Neuronal stem cell (in vitro differentiated cells): ENCODE measurements at regions not wholly inside any gene's neighbourhood (a gene's known extent, or its start where the extent isn't known, plus 50 kb on each side); places are given as distances from the start of the nearest gene placed in this dataset.
A peak's percentile ranks its signal among the peaks of the same experiment; 100 is the strongest.

Experiments used
- DNase-seq: peaks from one replicate; pipeline ENCODE4 v3.0.0-alpha.2; 2013; ENCODE audit warnings: low spot score
- H2AFZ ChIP-seq: one replicate; pipeline ENCODE4 v1.6.1; 2013; ENCODE audit warnings: mild to moderate bottlenecking, low read length, inconsistent platforms
- H2AK5ac ChIP-seq: 2 replicates; pipeline ENCODE4 v1.6.1; 2013; ENCODE audit warnings: low read depth, mild to moderate bottlenecking, inconsistent platforms, low read length, moderate library complexity, mixed read lengths
- H2BK120ac ChIP-seq: 2 replicates; pipeline ENCODE4 v1.6.1; 2013; ENCODE audit warnings: low read depth, mild to moderate bottlenecking, inconsistent platforms, low read length, moderate library complexity, mixed read lengths
- H2BK12ac ChIP-seq: one replicate; pipeline ENCODE4 v1.6.1; 2013; ENCODE audit warnings: low read length, inconsistent platforms
- H2BK15ac ChIP-seq: 2 replicates; pipeline ENCODE4 v1.6.1; 2013; ENCODE audit warnings: mild to moderate bottlenecking, low read length, inconsistent platforms, mixed read lengths
- H2BK5ac ChIP-seq: one replicate; pipeline ENCODE4 v1.6.1; 2013; ENCODE audit warnings: inconsistent platforms, mild to moderate bottlenecking, low read length, moderate library complexity
- H3K14ac ChIP-seq: one replicate; pipeline ENCODE4 v1.6.1; 2013; ENCODE audit warnings: low read length, inconsistent platforms
- H3K18ac ChIP-seq: 2 replicates; pipeline ENCODE4 v1.6.1; 2013; ENCODE audit warnings: low read length, inconsistent platforms
- H3K23ac ChIP-seq: 2 replicates; pipeline ENCODE4 v1.6.1; 2013; ENCODE audit warnings: low read depth, mild to moderate bottlenecking, mixed read lengths, low read length, inconsistent platforms; ENCODE audit not compliant: poor library complexity
- H3K27ac ChIP-seq: replicated peaks from 3 replicates; pipeline ENCODE4 v1.5.1; 2013; ENCODE audit warnings: low read length, inconsistent platforms
- H3K27me3 ChIP-seq, 3 experiments: 2 replicates each; pipeline ENCODE4 v1.6.1; 2013; ENCODE audit warnings: low read length in 3 of 3, mild to moderate bottlenecking in 2 of 3, inconsistent platforms in 1 of 3, low read depth in 1 of 3, mixed read lengths in 1 of 3, moderate library complexity in 1 of 3; ENCODE audit not compliant: control insufficient read depth in 3 of 3, insufficient read depth in 3 of 3
- H3K36me3 ChIP-seq, 2 donors: replicated peaks in 1 of 2; 2 replicates each; pipeline ENCODE4 v1.6.1; 2013; ENCODE audit warnings: low read length in 2 of 2; ENCODE audit not compliant: control insufficient read depth in 2 of 2, insufficient read depth in 2 of 2
- H3K4ac ChIP-seq: 2 replicates; pipeline ENCODE4 v1.6.1; 2013; ENCODE audit warnings: inconsistent platforms, mild to moderate bottlenecking, low read length, moderate library complexity
- H3K4me1 ChIP-seq, 2 donors: 1 replicate in 1 of 2; 2 replicates in 1 of 2; pipeline ENCODE4 v1.6.1; 2013; ENCODE audit warnings: low read length in 2 of 2, low read depth in 1 of 2; ENCODE audit not compliant: control insufficient read depth in 2 of 2, insufficient read depth in 1 of 2
- H3K4me2 ChIP-seq: one replicate; pipeline ENCODE4 v1.6.1; 2013; ENCODE audit warnings: mild to moderate bottlenecking, low read length, inconsistent platforms; ENCODE audit not compliant: insufficient read depth, poor library complexity, severe bottlenecking
- H3K4me3 ChIP-seq, 2 donors: 2 replicates each; pipeline ENCODE4 v1.5.1; 2013; ENCODE audit warnings: low read length in 2 of 2, mild to moderate bottlenecking in 2 of 2, inconsistent platforms in 1 of 2, moderate library complexity in 1 of 2
- H3K79me1 ChIP-seq: one replicate; pipeline ENCODE4 v1.6.1; 2013; ENCODE audit warnings: low read depth, mild to moderate bottlenecking, inconsistent platforms, low read length, moderate library complexity
- H3K9ac ChIP-seq: one replicate; pipeline ENCODE4 v1.6.1; 2013; ENCODE audit warnings: mild to moderate bottlenecking, low read depth, low read length, inconsistent platforms; ENCODE audit not compliant: poor library complexity
- H3K9me3 ChIP-seq, 2 donors: replicated peaks in 1 of 2; 2 replicates each; pipeline versions ENCODE3 to v1.6.1; 2013; ENCODE audit warnings: low read length in 2 of 2, mild to moderate bottlenecking in 2 of 2, inconsistent platforms in 1 of 2, low read depth in 1 of 2, mixed read lengths in 1 of 2, moderate library complexity in 1 of 2; ENCODE audit not compliant: control insufficient read depth in 2 of 2, insufficient read depth in 1 of 2
- H4K8ac ChIP-seq: one replicate; pipeline ENCODE4 v1.6.1; 2013; ENCODE audit warnings: low read depth, mild to moderate bottlenecking, inconsistent platforms, low read length, moderate library complexity
- H4K91ac ChIP-seq: one replicate; pipeline ENCODE4 v1.6.1; 2013; ENCODE audit warnings: low read length, low read depth, mild to moderate bottlenecking, inconsistent platforms; ENCODE audit not compliant: poor library complexity
- WGBS, 2 donors: extraction: QIAGEN DNeasy Blood & Tissue Kit; methylation state at CpG; one replicate each; pipeline ENCODE4 v1.1.7; 2013; ENCODE audit warnings: missing lambda C conversion rate in 2 of 2, mixed read lengths in 1 of 2; ENCODE audit not compliant: insufficient read length in 2 of 2, insufficient replicate concordance in 1 of 2; ENCODE audit errors: extremely low coverage in 2 of 2; 5-methylcytosine and 5-hydroxymethylcytosine counted together

- Histone ChIP-seq H2BK15ac (no peak overlapping the region), H3K79me1 (no peaks in the 10 kb centered on the region), H3K9ac (peak overlapping the region; percentile 33), H2AK5ac (no peak overlapping the region), H4K91ac (no peak overlapping the region), H3K14ac (no peak overlapping the region), H3K27ac (peak overlapping the region; percentile 80), H3K9me3 (no peaks in the 10 kb centered on the region), H2BK12ac (no peak overlapping the region), H2BK120ac (peak overlapping the region; percentile 4), H3K4me3 (peak overlapping the region; percentile 17 to 77), H2BK5ac (peak overlapping the region; percentile 95), H3K18ac (peak overlapping the region; percentile 99), H3K4me2 (peak overlapping the region; percentile 64), H3K4me1 (peaks cover 0 to 8% of the 10 kb centered on the region in 2 donors), H3K36me3 (no peaks in the 10 kb centered on the region), H2AFZ (peak overlapping the region; percentile 86), H4K8ac (no peak overlapping the region), H3K4ac (no peak overlapping the region), H3K23ac (no peak overlapping the region), H3K27me3 (peaks cover 0 to 43% (median 0%) of the 10 kb centered on the region in 3 experiments)
- peak; percentile 46 for DNase-seq
- no CpG with 5 or more reads among the region's 8 CpGs for WGBS, 2 donors
These were observed 750.7 kb upstream of the SORCS1 start for GRCh38 chr10:107915215-107915610.

- Histone ChIP-seq H2AFZ (peak overlapping the region; percentile 86), H2BK5ac (peak overlapping the region; percentile 95), H3K4ac (no peak overlapping the region), H3K27me3 (peaks cover 0 to 43% (median 0%) of the 10 kb centered on the region in 3 experiments), H3K9ac (peak overlapping the region; percentile 84), H3K14ac (no peak overlapping the region), H2AK5ac (peak overlapping the region; percentile 47), H3K27ac (peak overlapping the region; percentile 80), H3K4me1 (peaks cover 0 to 8% of the 10 kb centered on the region in 2 donors), H4K8ac (peak overlapping the region; percentile 66), H2BK12ac (peak overlapping the region; percentile 76), H3K4me3 (peak overlapping the region; percentile 17 to 77), H2BK15ac (peak overlapping the region; percentile 75), H3K4me2 (peak overlapping the region; percentile 64), H3K18ac (peak overlapping the region; percentile 99), H3K79me1 (no peaks in the 10 kb centered on the region), H4K91ac (peak overlapping the region; percentile 98), H2BK120ac (peak overlapping the region; percentile 4), H3K36me3 (no peaks in the 10 kb centered on the region), H3K23ac (no peak overlapping the region), H3K9me3 (no peaks in the 10 kb centered on the region)
- WGBS, 2 donors, result no CpG with 5 or more reads among the region's 78 CpGs
- peak; percentile 48 for DNase-seq
These were observed 750.1 kb upstream of the SORCS1 start for GRCh38 chr10:107914450-107915214.

GRCh38 chr10:107913317-107914294, 749.1 kb upstream of the SORCS1 start:
- H3K4me3 ChIP-seq, result peak overlapping the region in 1 of 2 donors; percentile 77

More at GRCh38 chr10:107913317-107914294, 749.1 kb upstream of the SORCS1 start:
- Histone ChIP-seq H3K4me1 (peaks cover 0 to 8% of the 10 kb centered on the region in 2 donors), H2BK120ac (no peak overlapping the region), H3K9ac (no peak overlapping the region), H3K23ac (no peak overlapping the region), H3K36me3 (no peaks in the 10 kb centered on the region), H3K4ac (no peak overlapping the region), H4K8ac (no peak overlapping the region), H2BK12ac (no peak overlapping the region), H3K14ac (no peak overlapping the region), H2BK5ac (no peak overlapping the region), H3K9me3 (no peaks in the 10 kb centered on the region), H3K27me3 (peaks cover 0 to 43% (median 0%) of the 10 kb centered on the region in 3 experiments), H2BK15ac (no peak overlapping the region), H3K4me2 (peak overlapping the region; percentile 64), H4K91ac (no peak overlapping the region), H3K79me1 (no peaks in the 10 kb centered on the region), H2AK5ac (no peak overlapping the region), H2AFZ (no peak overlapping the region), H3K18ac (no peak overlapping the region), H3K27ac (peak overlapping the region; percentile 80)
- DNase-seq, result peak; percentile 36
- no CpG with 5 or more reads among the region's 6 CpGs for WGBS, 2 donors
